Breast epithelium (tissue), 3 donors: ENCODE measurements at regions not wholly inside any gene's neighbourhood (a gene's known extent, or its start where the extent isn't known, plus 50 kb on each side); places are given as distances from the start of the nearest gene placed in this dataset.

Experiments used
- POLR2A ChIP-seq: fragments of 450-650 bp; IDR thresholded peaks from one replicate; pipeline ENCODE4 v1.6.1; 2016; ENCODE audit warnings: antibody characterized with exemption, mild to moderate bottlenecking, moderate library complexity
- POLR2AphosphoS5 ChIP-seq, 3 donors: sonication (generic); formaldehyde crosslinking; IDR thresholded peaks; one replicate each; pipeline ENCODE4 v1.6.1; 2017; ENCODE audit warnings: antibody characterized with exemption in 3 of 3
- TF ChIP-seq, protein P1 (sequence below), 3 donors: fragments of 450-650 bp; IDR thresholded peaks; one replicate each; pipeline ENCODE4 v1.5.1; 2016 to 2017; ENCODE audit warnings: antibody characterized with exemption in 3 of 3, mild to moderate bottlenecking in 3 of 3, moderate library complexity in 3 of 3

DNA sequence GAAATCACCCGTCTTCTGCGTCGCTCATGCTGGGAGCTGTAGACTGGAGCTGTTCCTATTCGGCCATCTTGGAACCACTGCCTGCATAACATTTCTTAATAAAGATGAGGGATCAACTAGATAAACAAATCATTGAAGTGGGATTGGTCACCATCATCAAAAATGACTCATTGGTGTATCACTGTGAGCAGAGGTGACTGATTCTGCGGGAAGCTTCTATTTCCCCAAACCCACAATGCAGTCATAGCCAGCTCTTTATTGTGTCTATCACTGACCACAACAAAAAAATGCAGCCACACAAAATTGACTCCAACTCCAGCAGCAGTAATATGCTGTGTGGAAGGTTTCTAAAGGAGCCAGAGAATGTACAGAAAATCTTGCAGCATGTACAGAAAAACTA lies 630.7 kb upstream of the HS6ST1 start:
- TF ChIP-seq, protein P1, sequence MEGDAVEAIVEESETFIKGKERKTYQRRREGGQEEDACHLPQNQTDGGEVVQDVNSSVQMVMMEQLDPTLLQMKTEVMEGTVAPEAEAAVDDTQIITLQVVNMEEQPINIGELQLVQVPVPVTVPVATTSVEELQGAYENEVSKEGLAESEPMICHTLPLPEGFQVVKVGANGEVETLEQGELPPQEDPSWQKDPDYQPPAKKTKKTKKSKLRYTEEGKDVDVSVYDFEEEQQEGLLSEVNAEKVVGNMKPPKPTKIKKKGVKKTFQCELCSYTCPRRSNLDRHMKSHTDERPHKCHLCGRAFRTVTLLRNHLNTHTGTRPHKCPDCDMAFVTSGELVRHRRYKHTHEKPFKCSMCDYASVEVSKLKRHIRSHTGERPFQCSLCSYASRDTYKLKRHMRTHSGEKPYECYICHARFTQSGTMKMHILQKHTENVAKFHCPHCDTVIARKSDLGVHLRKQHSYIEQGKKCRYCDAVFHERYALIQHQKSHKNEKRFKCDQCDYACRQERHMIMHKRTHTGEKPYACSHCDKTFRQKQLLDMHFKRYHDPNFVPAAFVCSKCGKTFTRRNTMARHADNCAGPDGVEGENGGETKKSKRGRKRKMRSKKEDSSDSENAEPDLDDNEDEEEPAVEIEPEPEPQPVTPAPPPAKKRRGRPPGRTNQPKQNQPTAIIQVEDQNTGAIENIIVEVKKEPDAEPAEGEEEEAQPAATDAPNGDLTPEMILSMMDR (IDR thresholded peaks at IDR 0.05): no peak
- no peak for TF ChIP-seq POLR2A
- no peak for TF ChIP-seq POLR2AphosphoS5 (IDR thresholded peaks at IDR 0.05)
